ENCODE measurements at regions not wholly inside any gene's neighbourhood (a gene's known extent, or its start where the extent isn't known, plus 50 kb on each side); places are given as distances from the start of the nearest gene placed in this dataset.

- H2AFZ ChIP-seq (ENCODE audit: insufficient read depth, low read length, poor library complexity): no peak overlapping the region
- H3K9me3 ChIP-seq (ENCODE audit: insufficient read depth, low read depth, low read length): peaks cover 8% of the 10 kb centered on the region
- H3K4me1 ChIP-seq (ENCODE audit: control insufficient read depth in 1 of 2, insufficient read depth in 2 of 2, low read length in 2 of 2): no peaks in the 10 kb centered on the region
- H3K4me2 ChIP-seq (ENCODE audit: low read length): no peak overlapping the region
- no peak overlapping the region for H4K91ac ChIP-seq (ENCODE audit: low read depth, low read length)
- H3K9ac ChIP-seq (ENCODE audit: low read length): no peak overlapping the region
- no peak overlapping the region for H3K27ac ChIP-seq (ENCODE audit: low read depth, low read length)
- no peak overlapping the region for H4K12ac ChIP-seq (ENCODE audit: low read depth, low read length)
- no peak overlapping the region for H4K8ac ChIP-seq (ENCODE audit: low read depth, low read length)
- H3K79me2 ChIP-seq (ENCODE audit: control insufficient read depth, insufficient read depth, low read length, poor library complexity): no peaks in the 10 kb centered on the region
- H3K18ac ChIP-seq (ENCODE audit: low read length): no peak overlapping the region
- WGBS (ENCODE audit: extremely low coverage, insufficient coverage, insufficient read length): no CpG with 5 or more reads among the region's 37 CpGs
- no peak overlapping the region for H3K4ac ChIP-seq (ENCODE audit: low read depth, low read length)
- H3K23ac ChIP-seq (ENCODE audit: low read length): no peak overlapping the region
- H3K27me3 ChIP-seq (ENCODE audit: insufficient read depth, low read length): no peaks in the 10 kb centered on the region
- H2AK5ac ChIP-seq (ENCODE audit: low read length): no peak overlapping the region
- DNase-seq: no peak
- no peak overlapping the region for H2BK120ac ChIP-seq (ENCODE audit: insufficient read depth, low read length, poor library complexity)
- H3K4me3 ChIP-seq (ENCODE audit: low read depth, low read length): no peak overlapping the region
- no peaks in the 10 kb centered on the region for H3K79me1 ChIP-seq (ENCODE audit: low read length)
- H2BK5ac ChIP-seq (ENCODE audit: low read depth, low read length, poor library complexity): no peak overlapping the region
- H2BK12ac ChIP-seq (ENCODE audit: low read length): no peak overlapping the region
- H3K14ac ChIP-seq (ENCODE audit: low read length): no peak overlapping the region
- no peaks in the 10 kb centered on the region for H3K36me3 ChIP-seq (ENCODE audit: control insufficient read depth in 1 of 2, insufficient read depth in 2 of 2, low read length in 2 of 2)
Measured at GRCh38 chr5:42924226-42924625, 112.5 kb upstream of the SELENOP start.

DNA sequence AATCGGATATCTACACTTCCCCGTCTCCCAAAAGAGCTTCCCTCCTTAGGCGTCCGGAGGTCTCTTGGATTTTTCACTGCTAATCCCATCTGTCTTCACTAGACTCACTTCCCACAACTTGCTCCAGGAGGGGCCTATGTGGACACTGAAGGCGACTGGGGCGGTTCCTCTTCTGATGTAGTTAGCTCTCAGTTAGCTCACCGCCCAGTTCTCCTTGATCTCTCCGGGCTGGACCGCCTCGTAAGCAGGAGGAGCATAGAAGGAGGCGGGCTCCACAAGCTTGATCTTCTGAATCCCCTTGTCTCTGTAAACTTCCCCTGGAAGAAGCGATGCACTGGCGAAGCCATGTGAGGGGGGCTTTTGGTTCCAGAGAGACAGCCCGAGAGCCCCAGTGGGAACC lies 112.0 kb upstream of the SELENOP start:
- H3K4me2 ChIP-seq (ENCODE audit: low read length): no peak overlapping the region
- H3K79me1 ChIP-seq (ENCODE audit: low read length): no peaks in the 10 kb centered on the region
- H4K91ac ChIP-seq (ENCODE audit: low read depth, low read length): no peak overlapping the region
- no peaks in the 10 kb centered on the region for H3K27me3 ChIP-seq (ENCODE audit: insufficient read depth, low read length)
- H3K9ac ChIP-seq (ENCODE audit: low read length): no peak overlapping the region
- no peak overlapping the region for H4K8ac ChIP-seq (ENCODE audit: low read depth, low read length)
- no peak overlapping the region for H3K4me3 ChIP-seq (ENCODE audit: low read depth, low read length)
- DNase-seq: no peak
- no peaks in the 10 kb centered on the region for H3K36me3 ChIP-seq (ENCODE audit: control insufficient read depth in 1 of 2, insufficient read depth in 2 of 2, low read length in 2 of 2)
- no peak overlapping the region for H2BK120ac ChIP-seq (ENCODE audit: insufficient read depth, low read length, poor library complexity)
- H4K12ac ChIP-seq (ENCODE audit: low read depth, low read length): no peak overlapping the region
- no peak overlapping the region for H3K4ac ChIP-seq (ENCODE audit: low read depth, low read length)
- H2BK12ac ChIP-seq (ENCODE audit: low read length): no peak overlapping the region
- H2BK5ac ChIP-seq (ENCODE audit: low read depth, low read length, poor library complexity): no peak overlapping the region
- no peak overlapping the region for H2AK5ac ChIP-seq (ENCODE audit: low read length)
- no peak overlapping the region for H2AFZ ChIP-seq (ENCODE audit: insufficient read depth, low read length, poor library complexity)
- no peaks in the 10 kb centered on the region for H3K79me2 ChIP-seq (ENCODE audit: control insufficient read depth, insufficient read depth, low read length, poor library complexity)
- no peak overlapping the region for H3K18ac ChIP-seq (ENCODE audit: low read length)
- no peak overlapping the region for H3K27ac ChIP-seq (ENCODE audit: low read depth, low read length)
- H3K14ac ChIP-seq (ENCODE audit: low read length): no peak overlapping the region
- no peaks in the 10 kb centered on the region for H3K4me1 ChIP-seq (ENCODE audit: control insufficient read depth in 1 of 2, insufficient read depth in 2 of 2, low read length in 2 of 2)
- H3K9me3 ChIP-seq (ENCODE audit: insufficient read depth, low read depth, low read length): peaks cover 6% of the 10 kb centered on the region
- WGBS (ENCODE audit: extremely low coverage, insufficient coverage, insufficient read length): no CpG with 5 or more reads among the region's 14 CpGs
- no peak overlapping the region for H3K23ac ChIP-seq (ENCODE audit: low read length)

GRCh38 chr5:42919600-42919999 lies 107.9 kb upstream of the SELENOP start:
- no peak overlapping the region for H2AFZ ChIP-seq (ENCODE audit: insufficient read depth, low read length, poor library complexity)
- no peak overlapping the region for H4K91ac ChIP-seq (ENCODE audit: low read depth, low read length)
- no peak overlapping the region for H3K4me3 ChIP-seq (ENCODE audit: low read depth, low read length)
- H2AK5ac ChIP-seq (ENCODE audit: low read length): no peak overlapping the region
- no CpG with 5 or more reads among the region's 3 CpGs for WGBS (ENCODE audit: extremely low coverage, insufficient coverage, insufficient read length)
- no peak overlapping the region for H4K12ac ChIP-seq (ENCODE audit: low read depth, low read length)
- no peak overlapping the region for H3K23ac ChIP-seq (ENCODE audit: low read length)
- no peaks in the 10 kb centered on the region for H3K27me3 ChIP-seq (ENCODE audit: insufficient read depth, low read length)
- H3K27ac ChIP-seq (ENCODE audit: low read depth, low read length): no peak overlapping the region
- no peak overlapping the region for H3K4ac ChIP-seq (ENCODE audit: low read depth, low read length)
- no peak overlapping the region for H3K4me2 ChIP-seq (ENCODE audit: low read length)
- H2BK120ac ChIP-seq (ENCODE audit: insufficient read depth, low read length, poor library complexity): no peak overlapping the region
- H3K79me1 ChIP-seq (ENCODE audit: low read length): no peaks in the 10 kb centered on the region
- no peak overlapping the region for H3K14ac ChIP-seq (ENCODE audit: low read length)
- no peak overlapping the region for H4K8ac ChIP-seq (ENCODE audit: low read depth, low read length)
- H3K79me2 ChIP-seq (ENCODE audit: control insufficient read depth, insufficient read depth, low read length, poor library complexity): no peaks in the 10 kb centered on the region
- no peak overlapping the region for H2BK5ac ChIP-seq (ENCODE audit: low read depth, low read length, poor library complexity)
- peaks cover 5% of the 10 kb centered on the region for H3K9me3 ChIP-seq (ENCODE audit: insufficient read depth, low read depth, low read length)
- no peak overlapping the region for H2BK12ac ChIP-seq (ENCODE audit: low read length)
- no peaks in the 10 kb centered on the region for H3K4me1 ChIP-seq (ENCODE audit: control insufficient read depth in 1 of 2, insufficient read depth in 2 of 2, low read length in 2 of 2)
- no peak overlapping the region for H3K18ac ChIP-seq (ENCODE audit: low read length)
- H3K9ac ChIP-seq (ENCODE audit: low read length): no peak overlapping the region
- H3K36me3 ChIP-seq (ENCODE audit: control insufficient read depth in 1 of 2, insufficient read depth in 2 of 2, low read length in 2 of 2): no peaks in the 10 kb centered on the region
- no peak for DNase-seq

DNA sequence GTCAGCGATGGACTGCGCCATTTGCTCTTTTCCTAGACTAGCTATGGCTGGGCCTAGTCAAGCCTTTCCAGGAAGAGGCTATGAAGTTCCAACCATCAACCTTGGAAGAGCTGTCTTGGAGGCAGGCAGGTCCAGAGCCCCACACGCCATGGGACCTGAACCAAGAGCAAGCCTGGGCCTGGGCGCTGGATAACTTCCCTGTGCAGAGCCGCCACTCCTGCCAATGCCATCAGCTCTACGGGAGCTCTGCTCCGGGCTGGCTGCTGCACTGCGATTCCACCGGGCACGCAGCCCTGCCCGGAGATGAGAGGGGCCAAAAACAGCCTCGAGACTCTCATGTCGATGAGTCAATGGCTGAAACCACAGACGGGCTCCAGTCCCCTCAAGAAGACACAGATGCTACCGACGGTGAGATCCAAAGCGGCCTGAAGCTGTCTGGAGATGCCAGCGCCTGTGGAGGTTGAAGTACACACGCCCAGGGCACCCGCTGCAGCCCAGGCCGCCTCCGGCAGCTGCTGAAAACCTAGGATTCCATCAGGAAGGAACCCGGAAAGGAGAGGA lies 103.7 kb upstream of the SELENOP start:
- H3K79me2 ChIP-seq (ENCODE audit: control insufficient read depth, insufficient read depth, low read length, poor library complexity): no peaks in the 10 kb centered on the region
- no peak overlapping the region for H2AK5ac ChIP-seq (ENCODE audit: low read length)
- H3K9ac ChIP-seq (ENCODE audit: low read length): no peak overlapping the region
- no CpG with 5 or more reads among the region's 23 CpGs for WGBS (ENCODE audit: extremely low coverage, insufficient coverage, insufficient read length)
- H3K27me3 ChIP-seq (ENCODE audit: insufficient read depth, low read length): no peaks in the 10 kb centered on the region
- no peak overlapping the region for H2BK120ac ChIP-seq (ENCODE audit: insufficient read depth, low read length, poor library complexity)
- no peak overlapping the region for H2BK5ac ChIP-seq (ENCODE audit: low read depth, low read length, poor library complexity)
- H4K12ac ChIP-seq (ENCODE audit: low read depth, low read length): no peak overlapping the region
- H3K79me1 ChIP-seq (ENCODE audit: low read length): no peaks in the 10 kb centered on the region
- no peak overlapping the region for H2BK12ac ChIP-seq (ENCODE audit: low read length)
- no peaks in the 10 kb centered on the region for H3K36me3 ChIP-seq (ENCODE audit: control insufficient read depth in 1 of 2, insufficient read depth in 2 of 2, low read length in 2 of 2)
- no peak overlapping the region for H2AFZ ChIP-seq (ENCODE audit: insufficient read depth, low read length, poor library complexity)
- no peak overlapping the region for H3K18ac ChIP-seq (ENCODE audit: low read length)
- no peak overlapping the region for H3K27ac ChIP-seq (ENCODE audit: low read depth, low read length)
- H3K4ac ChIP-seq (ENCODE audit: low read depth, low read length): no peak overlapping the region
- no peaks in the 10 kb centered on the region for H3K4me1 ChIP-seq (ENCODE audit: control insufficient read depth in 1 of 2, insufficient read depth in 2 of 2, low read length in 2 of 2)
- no peak overlapping the region for H3K4me2 ChIP-seq (ENCODE audit: low read length)
- no peak overlapping the region for H4K91ac ChIP-seq (ENCODE audit: low read depth, low read length)
- no peak for DNase-seq
- no peak overlapping the region for H3K23ac ChIP-seq (ENCODE audit: low read length)
- no peak overlapping the region for H3K4me3 ChIP-seq (ENCODE audit: low read depth, low read length)
- H4K8ac ChIP-seq (ENCODE audit: low read depth, low read length): no peak overlapping the region
- H3K9me3 ChIP-seq (ENCODE audit: insufficient read depth, low read depth, low read length): no peaks in the 10 kb centered on the region
- H3K14ac ChIP-seq (ENCODE audit: low read length): no peak overlapping the region
